ENCODE measurements at regions not wholly inside any gene's neighbourhood (a gene's known extent, or its start where the extent isn't known, plus 50 kb on each side); places are given as distances from the start of the nearest gene placed in this dataset.

- no peak for TF ChIP-seq EZH2phosphoT487 (IDR thresholded peaks at IDR 0.05; ENCODE audit: low read length)
- no peak for TF ChIP-seq CTCF (IDR thresholded peaks at IDR 0.05; ENCODE audit: low read length)
Observed at GRCh38 chr11:27864611-27865010, 164.4 kb upstream of the BDNF start.

Data from MM.1S (cell line).